Caco-2 (cell line): ENCODE measurements at regions not wholly inside any gene's neighbourhood (a gene's known extent, or its start where the extent isn't known, plus 50 kb on each side); places are given as distances from the start of the nearest gene placed in this dataset.

Source experiments
- BruUV-seq: library from RNA; stranded (reverse); fragments of 400-500 nt; replicated peaks from 2 replicates; lab custom pipeline; 2021; lab: Mats Ljungman, UMichigan
- CTCF ChIA-PET: fragments of 300-600 bp; sonication (Branson Sonifier 250); formaldehyde crosslinking; loops from one replicate; lab custom pipeline; 2022; ENCODE audit warnings: antibody characterized with exemption; lab: Charles Lee
- POLR2A ChIA-PET: fragments of 300-600 bp; sonication (Branson Sonifier 250); formaldehyde crosslinking; loops from one replicate; lab custom pipeline; 2022; ENCODE audit warnings: antibody characterized with exemption; lab: Charles Lee
- DNase-seq, 2 experiments: peaks; one replicate each; pipeline versions ENCODE4 v3.0.0 to v3.0.0-alpha.2; 2020 to 2022
- H3K27me3 ChIP-seq: replicated peaks from 2 replicates; pipeline ENCODE4 v1.6.0; 2011; ENCODE audit warnings: low read length; ENCODE audit not compliant: control insufficient read depth, insufficient read depth
- H3K36me3 ChIP-seq: 2 replicates; pipeline ENCODE4 v1.5.1; 2011; ENCODE audit warnings: low read length; ENCODE audit not compliant: control insufficient read depth, insufficient read depth
- H3K4me1 ChIP-seq: fragments of 250-450 bp; sonication (Bioruptor Pico); 2 replicates; pipeline ENCODE4 v1.5.1; 2020; ENCODE audit warnings: mild to moderate bottlenecking
- H3K4me3 ChIP-seq: 2 replicates; pipeline ENCODE4 v1.5.1; 2011; ENCODE audit warnings: low read depth, mild to moderate bottlenecking, control low read depth, low read length
- H3K9me3 ChIP-seq: fragments of 250-450 bp; sonication (Bioruptor Pico); 2 replicates; pipeline ENCODE4 v1.5.1; 2020; ENCODE audit warnings: mild to moderate bottlenecking, moderate library complexity
- H3K27ac Mint-ChIP-seq: one replicate; pipeline ENCODE4 v1.8.0; 2022; ENCODE audit warnings: mixed read lengths; ENCODE audit not compliant: unreplicated experiment
- H3K27me3 Mint-ChIP-seq: one replicate; pipeline ENCODE4 v1.8.0; 2022; ENCODE audit warnings: mixed read lengths; ENCODE audit not compliant: insufficient read depth, unreplicated experiment
- H3K36me3 Mint-ChIP-seq: one replicate; pipeline ENCODE4 v1.8.0; 2022; ENCODE audit warnings: mild to moderate bottlenecking, mixed read lengths; ENCODE audit not compliant: insufficient read depth, unreplicated experiment
- H3K4me1 Mint-ChIP-seq: one replicate; pipeline ENCODE4 v1.8.0; 2022; ENCODE audit warnings: low read depth, mixed read lengths; ENCODE audit not compliant: unreplicated experiment
- H3K4me3 Mint-ChIP-seq: one replicate; pipeline ENCODE4 v1.8.0; 2022; ENCODE audit warnings: mild to moderate bottlenecking, moderate library complexity, mixed read lengths; ENCODE audit not compliant: unreplicated experiment
- H3K9me3 Mint-ChIP-seq: one replicate; pipeline ENCODE4 v1.8.0; 2022; ENCODE audit warnings: mixed read lengths; ENCODE audit not compliant: unreplicated experiment
- CTCF ChIP-seq, 2 experiments: fragments of 200-600 bp in 1 of 2; IDR thresholded peaks; 1 replicate in 1 of 2; 2 replicates in 1 of 2; pipeline versions ENCODE4 v1.5.1 to v1.8.0; 2011 to 2022; ENCODE audit warnings: antibody characterized with exemption in 1 of 2, control low read depth in 1 of 2, inconsistent platforms in 1 of 2, low read depth in 1 of 2, low read length in 1 of 2, mild to moderate bottlenecking in 1 of 2, moderate library complexity in 1 of 2; ENCODE audit not compliant: insufficient read depth in 1 of 2, severe bottlenecking in 1 of 2, unreplicated experiment in 1 of 2
- intact Hi-C: fragments of 100-400 bp; cut with micrococcal nuclease; formaldehyde crosslinking; loops from one replicate; pipeline ENCODE4 v1.10.0; 2022; ENCODE audit not compliant: unreplicated experiment

GRCh38 chr2:144210076-144210475, 309.8 kb downstream of the ZEB2 start:
- intact Hi-C loops: no loop called here
- Mint-ChIP-seq H3K9me3 (no peaks in the 10 kb centered on the region), H3K4me1 (no peaks in the 10 kb centered on the region), H3K36me3 (no peaks in the 10 kb centered on the region), H3K27ac (no peak overlapping the region), H3K4me3 (no peak overlapping the region), H3K27me3 (no peaks in the 10 kb centered on the region)
- Histone ChIP-seq H3K4me3 (no peak overlapping the region), H3K9me3 (no peaks in the 10 kb centered on the region), H3K4me1 (no peaks in the 10 kb centered on the region), H3K27me3 (no peaks in the 10 kb centered on the region), H3K36me3 (no peaks in the 10 kb centered on the region)
- no TSS peak for BruUV-seq
- ChIA-PET CTCF (no interaction called here), POLR2A (no interaction called here)
- no peak for DNase-seq
- TF ChIP-seq CTCF (IDR thresholded peaks at IDR 0.05; ENCODE audit: insufficient read depth in 1 of 2, low read depth in 1 of 2, low read length in 1 of 2, severe bottlenecking in 1 of 2, unreplicated experiment in 1 of 2): no peak

DNA sequence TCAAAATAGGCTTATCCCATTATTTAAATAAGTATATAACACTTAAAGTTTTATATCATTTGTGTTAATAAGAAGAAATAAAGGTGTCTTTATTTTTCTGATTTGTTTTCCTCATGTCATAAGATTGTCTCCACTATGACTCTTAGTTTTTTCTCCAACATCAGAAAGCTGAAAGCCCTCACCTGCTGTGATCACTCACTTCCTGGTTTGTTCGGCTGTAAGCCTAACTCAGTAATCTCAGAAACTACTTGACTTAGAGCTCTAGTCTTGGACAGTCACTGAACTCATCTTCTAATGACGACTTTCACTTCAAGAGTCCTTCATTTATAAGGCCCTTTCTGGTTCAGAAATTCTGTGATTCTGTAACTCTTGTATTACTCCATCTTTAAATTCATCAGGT, 311.0 kb downstream of the ZEB2 start:
- no peak for DNase-seq
- Histone ChIP-seq H3K4me1 (no peaks in the 10 kb centered on the region), H3K4me3 (no peak overlapping the region), H3K9me3 (no peaks in the 10 kb centered on the region), H3K27me3 (no peaks in the 10 kb centered on the region), H3K36me3 (no peaks in the 10 kb centered on the region)
- BruUV-seq: no TSS peak
- Mint-ChIP-seq H3K27ac (no peak overlapping the region), H3K4me3 (no peak overlapping the region), H3K27me3 (no peaks in the 10 kb centered on the region), H3K4me1 (no peaks in the 10 kb centered on the region), H3K36me3 (no peaks in the 10 kb centered on the region), H3K9me3 (no peaks in the 10 kb centered on the region)
- ChIA-PET CTCF (no interaction called here), POLR2A (no interaction called here)
- intact Hi-C loops: no loop called here
- TF ChIP-seq CTCF (IDR thresholded peaks at IDR 0.05; ENCODE audit: insufficient read depth in 1 of 2, low read depth in 1 of 2, low read length in 1 of 2, severe bottlenecking in 1 of 2, unreplicated experiment in 1 of 2): no peak

- ChIA-PET POLR2A (no interaction called here), CTCF (no interaction called here)
- no peaks in the 10 kb centered on the region for H3K36me3 ChIP-seq
- no peaks in the 10 kb centered on the region for H3K9me3 ChIP-seq
- no peak overlapping the region for H3K4me3 ChIP-seq
- no peaks in the 10 kb centered on the region for H3K27me3 Mint-ChIP-seq
- no peak overlapping the region for H3K4me3 Mint-ChIP-seq
- no peaks in the 10 kb centered on the region for H3K4me1 Mint-ChIP-seq
- DNase-seq: no peak
- H3K9me3 Mint-ChIP-seq: no peaks in the 10 kb centered on the region
- TF ChIP-seq CTCF (IDR thresholded peaks at IDR 0.05; ENCODE audit: insufficient read depth in 1 of 2, low read depth in 1 of 2, low read length in 1 of 2, severe bottlenecking in 1 of 2, unreplicated experiment in 1 of 2): no peak
- BruUV-seq: no TSS peak
- intact Hi-C loops: no loop called here
- no peaks in the 10 kb centered on the region for H3K4me1 ChIP-seq
- H3K27me3 ChIP-seq: no peaks in the 10 kb centered on the region
- H3K27ac Mint-ChIP-seq: no peak overlapping the region
- H3K36me3 Mint-ChIP-seq: no peaks in the 10 kb centered on the region
These were observed 313.9 kb downstream of the ZEB2 start for GRCh38 chr2:144206019-144206418.
